ENCODE measurements at regions not wholly inside any gene's neighbourhood (a gene's known extent, or its start where the extent isn't known, plus 50 kb on each side); places are given as distances from the start of the nearest gene placed in this dataset.

DNA sequence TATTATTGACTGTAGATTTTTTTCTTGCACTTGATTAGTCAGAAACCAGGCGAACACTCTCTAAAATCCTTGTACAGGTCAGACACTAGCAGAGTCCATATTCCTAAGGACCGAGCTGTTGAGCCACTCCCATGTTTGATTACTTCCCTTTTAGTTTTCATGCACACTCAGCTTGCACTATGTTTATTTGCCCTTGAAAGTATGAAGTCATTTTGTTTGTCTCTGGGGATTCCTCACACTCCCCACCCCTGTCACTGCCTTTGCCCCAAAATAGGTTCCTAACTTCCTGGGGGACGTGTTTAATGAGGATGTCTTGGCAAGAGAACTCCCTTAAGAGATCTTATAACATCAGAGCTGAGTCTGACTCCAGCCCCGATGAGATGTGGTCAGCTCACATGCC lies 182.1 kb downstream of the EVX1 start (continued):
- TF ChIP-seq, protein P1, sequence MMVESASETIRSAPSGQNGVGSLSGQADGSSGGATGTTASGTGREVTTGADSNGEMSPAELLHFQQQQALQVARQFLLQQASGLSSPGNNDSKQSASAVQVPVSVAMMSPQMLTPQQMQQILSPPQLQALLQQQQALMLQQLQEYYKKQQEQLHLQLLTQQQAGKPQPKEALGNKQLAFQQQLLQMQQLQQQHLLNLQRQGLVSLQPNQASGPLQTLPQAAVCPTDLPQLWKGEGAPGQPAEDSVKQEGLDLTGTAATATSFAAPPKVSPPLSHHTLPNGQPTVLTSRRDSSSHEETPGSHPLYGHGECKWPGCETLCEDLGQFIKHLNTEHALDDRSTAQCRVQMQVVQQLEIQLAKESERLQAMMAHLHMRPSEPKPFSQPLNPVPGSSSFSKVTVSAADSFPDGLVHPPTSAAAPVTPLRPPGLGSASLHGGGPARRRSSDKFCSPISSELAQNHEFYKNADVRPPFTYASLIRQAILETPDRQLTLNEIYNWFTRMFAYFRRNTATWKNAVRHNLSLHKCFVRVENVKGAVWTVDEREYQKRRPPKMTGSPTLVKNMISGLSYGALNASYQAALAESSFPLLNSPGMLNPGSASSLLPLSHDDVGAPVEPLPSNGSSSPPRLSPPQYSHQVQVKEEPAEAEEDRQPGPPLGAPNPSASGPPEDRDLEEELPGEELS (CRISPR knock-in tag; IDR thresholded peaks at IDR 0.05): no peak
- TF ChIP-seq, protein P2, sequence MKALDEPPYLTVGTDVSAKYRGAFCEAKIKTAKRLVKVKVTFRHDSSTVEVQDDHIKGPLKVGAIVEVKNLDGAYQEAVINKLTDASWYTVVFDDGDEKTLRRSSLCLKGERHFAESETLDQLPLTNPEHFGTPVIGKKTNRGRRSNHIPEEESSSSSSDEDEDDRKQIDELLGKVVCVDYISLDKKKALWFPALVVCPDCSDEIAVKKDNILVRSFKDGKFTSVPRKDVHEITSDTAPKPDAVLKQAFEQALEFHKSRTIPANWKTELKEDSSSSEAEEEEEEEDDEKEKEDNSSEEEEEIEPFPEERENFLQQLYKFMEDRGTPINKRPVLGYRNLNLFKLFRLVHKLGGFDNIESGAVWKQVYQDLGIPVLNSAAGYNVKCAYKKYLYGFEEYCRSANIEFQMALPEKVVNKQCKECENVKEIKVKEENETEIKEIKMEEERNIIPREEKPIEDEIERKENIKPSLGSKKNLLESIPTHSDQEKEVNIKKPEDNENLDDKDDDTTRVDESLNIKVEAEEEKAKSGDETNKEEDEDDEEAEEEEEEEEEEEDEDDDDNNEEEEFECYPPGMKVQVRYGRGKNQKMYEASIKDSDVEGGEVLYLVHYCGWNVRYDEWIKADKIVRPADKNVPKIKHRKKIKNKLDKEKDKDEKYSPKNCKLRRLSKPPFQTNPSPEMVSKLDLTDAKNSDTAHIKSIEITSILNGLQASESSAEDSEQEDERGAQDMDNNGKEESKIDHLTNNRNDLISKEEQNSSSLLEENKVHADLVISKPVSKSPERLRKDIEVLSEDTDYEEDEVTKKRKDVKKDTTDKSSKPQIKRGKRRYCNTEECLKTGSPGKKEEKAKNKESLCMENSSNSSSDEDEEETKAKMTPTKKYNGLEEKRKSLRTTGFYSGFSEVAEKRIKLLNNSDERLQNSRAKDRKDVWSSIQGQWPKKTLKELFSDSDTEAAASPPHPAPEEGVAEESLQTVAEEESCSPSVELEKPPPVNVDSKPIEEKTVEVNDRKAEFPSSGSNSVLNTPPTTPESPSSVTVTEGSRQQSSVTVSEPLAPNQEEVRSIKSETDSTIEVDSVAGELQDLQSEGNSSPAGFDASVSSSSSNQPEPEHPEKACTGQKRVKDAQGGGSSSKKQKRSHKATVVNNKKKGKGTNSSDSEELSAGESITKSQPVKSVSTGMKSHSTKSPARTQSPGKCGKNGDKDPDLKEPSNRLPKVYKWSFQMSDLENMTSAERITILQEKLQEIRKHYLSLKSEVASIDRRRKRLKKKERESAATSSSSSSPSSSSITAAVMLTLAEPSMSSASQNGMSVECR (CRISPR knock-in tag; IDR thresholded peaks at IDR 0.05; ENCODE audit: borderline replicate concordance): no peak
- TF ChIP-seq, protein P3, sequence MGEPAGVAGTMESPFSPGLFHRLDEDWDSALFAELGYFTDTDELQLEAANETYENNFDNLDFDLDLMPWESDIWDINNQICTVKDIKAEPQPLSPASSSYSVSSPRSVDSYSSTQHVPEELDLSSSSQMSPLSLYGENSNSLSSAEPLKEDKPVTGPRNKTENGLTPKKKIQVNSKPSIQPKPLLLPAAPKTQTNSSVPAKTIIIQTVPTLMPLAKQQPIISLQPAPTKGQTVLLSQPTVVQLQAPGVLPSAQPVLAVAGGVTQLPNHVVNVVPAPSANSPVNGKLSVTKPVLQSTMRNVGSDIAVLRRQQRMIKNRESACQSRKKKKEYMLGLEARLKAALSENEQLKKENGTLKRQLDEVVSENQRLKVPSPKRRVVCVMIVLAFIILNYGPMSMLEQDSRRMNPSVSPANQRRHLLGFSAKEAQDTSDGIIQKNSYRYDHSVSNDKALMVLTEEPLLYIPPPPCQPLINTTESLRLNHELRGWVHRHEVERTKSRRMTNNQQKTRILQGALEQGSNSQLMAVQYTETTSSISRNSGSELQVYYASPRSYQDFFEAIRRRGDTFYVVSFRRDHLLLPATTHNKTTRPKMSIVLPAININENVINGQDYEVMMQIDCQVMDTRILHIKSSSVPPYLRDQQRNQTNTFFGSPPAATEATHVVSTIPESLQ (CRISPR knock-in tag; IDR thresholded peaks at IDR 0.05): no peak
- TF ChIP-seq ESRRA (CRISPR knock-in tag; IDR thresholded peaks at IDR 0.05; ENCODE audit: borderline replicate concordance): no peak

DNA sequence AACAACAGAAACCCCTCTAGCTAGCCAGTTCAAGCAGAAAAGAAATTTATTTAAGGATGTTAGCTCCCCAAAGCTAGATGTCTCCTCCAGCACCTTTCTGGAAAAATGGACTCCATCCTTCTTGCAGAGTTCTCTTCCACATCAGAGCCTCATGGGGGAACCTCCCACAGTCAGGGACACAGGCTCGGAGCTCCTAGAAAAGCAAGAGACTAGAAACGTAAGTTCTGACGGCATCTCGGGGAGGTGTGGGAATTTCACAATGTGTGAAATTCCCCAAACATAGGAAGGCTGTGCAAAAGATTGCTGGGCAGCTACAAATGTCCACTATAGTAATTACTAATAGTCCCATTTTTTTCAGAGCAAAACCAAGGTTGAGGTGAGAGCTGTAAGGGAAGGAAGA lies 184.8 kb downstream of the EVX1 start:
- Mint-ChIP-seq H3K27me3 (ENCODE audit: low read depth) (no peaks in the 10 kb centered on the region), H3K27ac (no peak overlapping the region), H3K4me1 (peaks cover 21% of the 10 kb centered on the region), H3K9me3 (no peaks in the 10 kb centered on the region), H3K4me3 (no peak overlapping the region), H3K36me3 (no peaks in the 10 kb centered on the region)
- DNase-seq (ENCODE audit: low spot score): no peak
- ChIA-PET CTCF (no interaction called here), POLR2A (no interaction called here)
- ATAC-seq: no peak
- TF ChIP-seq GTF2I (CRISPR knock-in tag; conservative IDR thresholded peaks at IDR 0.05) (no peak), TP53 (CRISPR knock-in tag; IDR thresholded peaks at IDR 0.05) (no peak), RELA (CRISPR knock-in tag; IDR thresholded peaks at IDR 0.05; ENCODE audit: borderline replicate concordance) (no peak), MYBL2 (CRISPR knock-in tag; IDR thresholded peaks at IDR 0.05) (no peak), ZNF263 (CRISPR knock-in tag; IDR thresholded peaks at IDR 0.05; ENCODE audit: low read depth) (no peak), ZBTB21 (CRISPR knock-in tag; IDR thresholded peaks at IDR 0.05; ENCODE audit: borderline replicate concordance) (no peak), ZNF396 (CRISPR knock-in tag; IDR thresholded peaks at IDR 0.05; ENCODE audit: borderline replicate concordance) (no peak), ZNF416 (CRISPR knock-in tag; IDR thresholded peaks at IDR 0.05) (no peak), ATF1 (CRISPR knock-in tag; IDR thresholded peaks at IDR 0.05) (no peak)
- TF ChIP-seq, protein P4, sequence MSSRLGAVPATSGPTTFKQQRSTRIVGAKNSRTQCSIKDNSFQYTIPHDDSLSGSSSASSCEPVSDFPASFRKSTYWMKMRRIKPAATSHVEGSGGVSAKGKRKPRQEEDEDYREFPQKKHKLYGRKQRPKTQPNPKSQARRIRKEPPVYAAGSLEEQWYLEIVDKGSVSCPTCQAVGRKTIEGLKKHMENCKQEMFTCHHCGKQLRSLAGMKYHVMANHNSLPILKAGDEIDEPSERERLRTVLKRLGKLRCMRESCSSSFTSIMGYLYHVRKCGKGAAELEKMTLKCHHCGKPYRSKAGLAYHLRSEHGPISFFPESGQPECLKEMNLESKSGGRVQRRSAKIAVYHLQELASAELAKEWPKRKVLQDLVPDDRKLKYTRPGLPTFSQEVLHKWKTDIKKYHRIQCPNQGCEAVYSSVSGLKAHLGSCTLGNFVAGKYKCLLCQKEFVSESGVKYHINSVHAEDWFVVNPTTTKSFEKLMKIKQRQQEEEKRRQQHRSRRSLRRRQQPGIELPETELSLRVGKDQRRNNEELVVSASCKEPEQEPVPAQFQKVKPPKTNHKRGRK (CRISPR knock-in tag; IDR thresholded peaks at IDR 0.05; ENCODE audit: borderline replicate concordance): no peak
- TF ChIP-seq, protein P5, sequence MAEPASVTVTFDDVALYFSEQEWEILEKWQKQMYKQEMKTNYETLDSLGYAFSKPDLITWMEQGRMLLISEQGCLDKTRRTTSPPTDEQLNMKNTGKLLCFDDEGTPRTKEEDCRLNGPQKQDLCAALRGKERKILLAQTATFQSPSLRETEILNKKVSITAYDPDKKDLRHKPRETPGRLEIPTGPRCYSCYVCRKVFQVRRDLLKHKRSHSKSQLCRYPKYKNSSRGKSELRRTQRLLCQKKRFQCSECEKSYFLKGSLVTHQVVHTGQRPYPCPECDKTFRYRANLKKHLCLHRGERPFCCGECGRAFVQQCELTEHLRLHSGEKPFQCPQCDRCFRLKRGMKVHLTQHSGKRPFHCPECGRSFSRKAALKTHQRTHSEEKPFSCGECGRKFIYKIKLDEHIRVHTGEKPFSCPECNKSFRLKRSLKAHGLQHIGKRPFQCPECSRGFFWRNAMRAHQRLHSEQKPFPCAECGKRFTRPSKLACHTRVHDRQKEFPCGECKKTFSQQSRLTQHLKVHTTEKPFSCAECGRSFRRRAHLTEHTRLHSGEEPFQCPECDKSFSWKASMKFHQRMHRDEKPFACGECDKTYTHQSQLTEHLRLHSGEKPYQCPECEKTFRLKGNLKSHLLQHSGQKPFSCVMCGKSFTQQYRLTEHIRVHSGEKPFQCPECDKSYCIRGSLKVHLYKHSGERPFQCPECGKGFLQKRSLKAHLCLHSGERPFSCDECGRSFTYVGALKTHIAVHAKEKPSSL (CRISPR knock-in tag; conservative IDR thresholded peaks at IDR 0.05): no peak
- TF ChIP-seq, protein P6, sequence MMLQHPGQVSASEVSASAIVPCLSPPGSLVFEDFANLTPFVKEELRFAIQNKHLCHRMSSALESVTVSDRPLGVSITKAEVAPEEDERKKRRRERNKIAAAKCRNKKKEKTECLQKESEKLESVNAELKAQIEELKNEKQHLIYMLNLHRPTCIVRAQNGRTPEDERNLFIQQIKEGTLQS (CRISPR knock-in tag; conservative IDR thresholded peaks at IDR 0.05): no peak
- TF ChIP-seq, protein P7, sequence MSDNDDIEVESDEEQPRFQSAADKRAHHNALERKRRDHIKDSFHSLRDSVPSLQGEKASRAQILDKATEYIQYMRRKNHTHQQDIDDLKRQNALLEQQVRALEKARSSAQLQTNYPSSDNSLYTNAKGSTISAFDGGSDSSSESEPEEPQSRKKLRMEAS (CRISPR knock-in tag; IDR thresholded peaks at IDR 0.05): no peak
- TF ChIP-seq, protein P8, sequence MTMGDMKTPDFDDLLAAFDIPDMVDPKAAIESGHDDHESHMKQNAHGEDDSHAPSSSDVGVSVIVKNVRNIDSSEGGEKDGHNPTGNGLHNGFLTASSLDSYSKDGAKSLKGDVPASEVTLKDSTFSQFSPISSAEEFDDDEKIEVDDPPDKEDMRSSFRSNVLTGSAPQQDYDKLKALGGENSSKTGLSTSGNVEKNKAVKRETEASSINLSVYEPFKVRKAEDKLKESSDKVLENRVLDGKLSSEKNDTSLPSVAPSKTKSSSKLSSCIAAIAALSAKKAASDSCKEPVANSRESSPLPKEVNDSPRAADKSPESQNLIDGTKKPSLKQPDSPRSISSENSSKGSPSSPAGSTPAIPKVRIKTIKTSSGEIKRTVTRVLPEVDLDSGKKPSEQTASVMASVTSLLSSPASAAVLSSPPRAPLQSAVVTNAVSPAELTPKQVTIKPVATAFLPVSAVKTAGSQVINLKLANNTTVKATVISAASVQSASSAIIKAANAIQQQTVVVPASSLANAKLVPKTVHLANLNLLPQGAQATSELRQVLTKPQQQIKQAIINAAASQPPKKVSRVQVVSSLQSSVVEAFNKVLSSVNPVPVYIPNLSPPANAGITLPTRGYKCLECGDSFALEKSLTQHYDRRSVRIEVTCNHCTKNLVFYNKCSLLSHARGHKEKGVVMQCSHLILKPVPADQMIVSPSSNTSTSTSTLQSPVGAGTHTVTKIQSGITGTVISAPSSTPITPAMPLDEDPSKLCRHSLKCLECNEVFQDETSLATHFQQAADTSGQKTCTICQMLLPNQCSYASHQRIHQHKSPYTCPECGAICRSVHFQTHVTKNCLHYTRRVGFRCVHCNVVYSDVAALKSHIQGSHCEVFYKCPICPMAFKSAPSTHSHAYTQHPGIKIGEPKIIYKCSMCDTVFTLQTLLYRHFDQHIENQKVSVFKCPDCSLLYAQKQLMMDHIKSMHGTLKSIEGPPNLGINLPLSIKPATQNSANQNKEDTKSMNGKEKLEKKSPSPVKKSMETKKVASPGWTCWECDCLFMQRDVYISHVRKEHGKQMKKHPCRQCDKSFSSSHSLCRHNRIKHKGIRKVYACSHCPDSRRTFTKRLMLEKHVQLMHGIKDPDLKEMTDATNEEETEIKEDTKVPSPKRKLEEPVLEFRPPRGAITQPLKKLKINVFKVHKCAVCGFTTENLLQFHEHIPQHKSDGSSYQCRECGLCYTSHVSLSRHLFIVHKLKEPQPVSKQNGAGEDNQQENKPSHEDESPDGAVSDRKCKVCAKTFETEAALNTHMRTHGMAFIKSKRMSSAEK (CRISPR knock-in tag; IDR thresholded peaks at IDR 0.05; ENCODE audit: borderline replicate concordance): no peak

Measured in WTC11 (cell line).